KBM-7 (cell line): ENCODE measurements at regions not wholly inside any gene's neighbourhood (a gene's known extent, or its start where the extent isn't known, plus 50 kb on each side); places are given as distances from the start of the nearest gene placed in this dataset.
"Not testable (repeated sequence)": the region's sequence is repeated elsewhere in the genome, so short reads cannot be mapped to it uniquely, and the experiment has no call there.

Experiments
- DNase-seq: peaks from one replicate; pipeline ENCODE4 v3.0.0-alpha.2; 2015
- in situ Hi-C: fragments of 300-500 bp; cut with MboI; formaldehyde crosslinking; loops from 2 replicates; pipeline ENCODE4 v1.14.3; 2020; ENCODE audit warnings: low sequenced_read_pairs, low pct_unique_long_range_greater_than_20kb, mixed read lengths

DNA sequence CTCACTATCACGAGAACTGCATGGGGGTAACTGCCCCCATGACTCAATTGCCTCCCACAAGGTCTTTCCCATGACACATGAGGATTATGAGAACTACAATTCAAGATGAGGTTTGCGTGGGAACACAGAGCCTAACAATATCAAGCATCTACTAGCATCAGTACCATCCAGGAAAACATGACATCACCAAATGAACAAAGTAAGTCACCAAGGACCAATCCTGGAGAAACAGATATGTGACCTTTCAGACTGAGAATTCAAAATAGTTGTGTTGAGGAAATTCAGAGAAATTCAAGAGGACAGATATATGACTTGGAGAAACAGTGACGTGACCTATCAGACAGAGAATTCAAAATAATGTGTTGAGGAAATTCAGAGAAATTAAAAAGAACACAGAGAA, 65.8 kb upstream of the TMTC2 start:
- in situ Hi-C loops, result no loop called here
- no peak for DNase-seq

DNA sequence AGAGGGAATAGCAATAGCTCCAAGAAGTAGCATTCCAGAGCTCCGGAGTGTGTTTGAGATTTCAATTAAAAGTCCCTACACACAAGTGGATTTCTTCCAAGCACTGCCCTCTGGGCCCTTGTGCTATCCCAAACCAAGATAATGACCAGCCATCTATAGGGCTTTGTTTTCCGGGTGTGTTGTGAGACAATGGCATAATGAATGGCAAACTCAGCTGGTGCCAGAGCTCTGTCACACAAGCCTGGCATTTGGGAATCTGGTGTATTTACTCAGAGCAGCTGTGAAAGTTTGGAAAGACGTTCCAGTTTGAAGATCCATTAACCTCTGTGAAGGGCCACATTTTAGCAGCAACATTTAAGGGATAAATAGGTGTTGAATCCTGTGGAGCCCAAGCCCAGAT, 61.2 kb upstream of the TMTC2 start:
- DNase-seq, result no peak
- in situ Hi-C loops, result no loop called here

DNA sequence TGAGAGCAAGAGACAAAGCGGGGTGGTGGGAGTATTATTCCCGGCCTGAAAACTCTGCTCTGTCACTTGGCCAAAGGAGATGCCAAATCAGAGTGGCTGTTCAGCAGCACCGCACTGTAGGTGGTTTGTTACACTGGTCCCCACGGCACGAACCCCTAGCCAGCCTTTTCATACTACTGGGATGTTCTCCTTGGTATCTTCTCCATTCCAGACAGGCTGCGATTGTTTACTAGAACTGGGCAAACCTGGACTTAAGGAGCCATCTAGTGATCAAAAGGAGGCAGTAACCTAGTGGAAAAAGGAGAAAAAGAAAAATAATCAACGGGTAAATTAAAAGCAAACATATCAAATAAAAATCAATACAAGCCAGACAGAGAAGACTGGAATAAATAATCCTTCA, 58.9 kb upstream of the TMTC2 start:
- peak; percentile 9 for DNase-seq
- in situ Hi-C loops, result no loop called here

DNA sequence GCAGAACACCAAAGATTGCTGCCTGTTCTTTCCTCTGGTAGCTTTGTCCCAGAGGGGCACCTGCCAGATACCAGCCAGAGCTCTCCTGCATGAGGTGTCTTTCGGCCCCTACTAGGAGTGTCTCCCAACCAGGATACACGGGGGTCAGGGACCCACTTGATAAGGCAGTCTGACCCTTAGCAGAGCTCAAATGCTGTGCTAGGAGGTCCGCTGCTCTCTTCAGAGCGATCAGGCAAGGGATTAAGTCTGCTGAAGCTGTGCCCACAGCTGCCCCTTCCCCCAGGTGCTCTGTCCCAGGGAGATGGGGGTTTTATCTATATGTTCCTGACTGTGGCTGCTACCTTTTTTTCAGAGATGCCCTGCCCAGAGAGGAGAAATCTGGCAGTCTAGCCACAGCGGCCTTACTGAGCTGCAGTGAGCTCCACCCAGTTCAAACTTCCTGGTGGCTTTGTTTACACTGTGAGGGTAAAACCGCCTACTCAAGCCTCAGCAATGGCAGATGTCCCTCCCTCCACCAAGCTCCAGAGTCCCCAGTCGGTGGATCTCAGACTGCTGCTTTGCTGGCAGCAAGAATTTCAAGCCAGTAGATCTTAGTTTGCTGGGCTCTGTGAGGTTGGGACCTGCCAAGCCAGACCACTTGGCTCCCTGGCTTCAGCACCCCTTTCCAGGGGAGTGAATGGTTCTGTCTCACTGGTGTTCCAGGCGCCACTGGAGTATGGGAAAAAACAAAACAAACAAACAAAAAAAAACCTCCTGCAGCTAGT, 52.0 kb upstream of the TMTC2 start:
- DNase-seq, in situ Hi-C loops: not testable (repeated sequence)

DNA sequence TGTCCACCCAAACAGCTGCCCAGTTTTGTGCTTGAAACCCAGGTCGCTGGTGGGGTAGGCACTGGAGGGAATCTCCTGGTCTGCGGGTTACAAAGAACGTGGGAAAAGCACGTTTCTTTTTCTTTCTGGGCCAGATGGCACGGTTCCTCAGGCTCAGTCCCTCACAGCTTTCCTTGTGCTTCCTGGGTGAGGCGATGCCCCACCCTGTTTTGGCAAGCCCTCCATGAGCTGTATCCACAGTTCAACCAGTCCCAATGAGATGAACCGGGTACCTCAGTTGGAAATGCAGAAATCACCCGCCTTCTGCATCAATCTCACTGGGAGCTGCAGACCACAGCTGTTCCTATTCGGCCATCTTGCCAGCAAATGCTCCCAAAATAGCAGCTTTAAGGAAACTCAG, 51.4 kb upstream of the TMTC2 start:
- DNase-seq, result no peak
- in situ Hi-C loops, result no loop called here
